Parathyroid adenoma (tissue), 2 donors: ENCODE measurements at regions not wholly inside any gene's neighbourhood (a gene's known extent, or its start where the extent isn't known, plus 50 kb on each side); places are given as distances from the start of the nearest gene placed in this dataset.

Source experiments
- H2AFZ ChIP-seq: fragments of 300-600 bp; sonication (generic); one replicate; pipeline ENCODE4 v1.7.0; 2017; ENCODE audit warnings: antibody characterized with exemption, mild to moderate bottlenecking
- H3K27ac ChIP-seq: fragments of 300-600 bp; sonication (generic); one replicate; pipeline ENCODE4 v1.7.0; 2017
- H3K27me3 ChIP-seq: fragments of 300-600 bp; sonication (generic); one replicate; pipeline ENCODE4 v1.7.0; 2017; ENCODE audit warnings: low read length; ENCODE audit not compliant: control insufficient read depth, insufficient read depth
- H3K36me3 ChIP-seq: fragments of 300-600 bp; sonication (generic); one replicate; pipeline ENCODE4 v1.7.0; 2017; ENCODE audit warnings: low read length; ENCODE audit not compliant: control insufficient read depth, insufficient read depth
- H3K4me1 ChIP-seq: fragments of 300-600 bp; sonication (generic); one replicate; pipeline ENCODE4 v1.7.0; 2017; ENCODE audit warnings: control low read depth
- H3K4me2 ChIP-seq: fragments of 300-600 bp; sonication (generic); one replicate; pipeline ENCODE4 v1.7.0; 2017; ENCODE audit warnings: low read length
- H3K4me3 ChIP-seq: fragments of 300-600 bp; sonication (generic); one replicate; pipeline ENCODE4 v1.7.0; 2017; ENCODE audit warnings: low read depth, low read length
- H3K79me2 ChIP-seq: fragments of 300-600 bp; sonication (generic); one replicate; pipeline ENCODE4 v1.7.0; 2017; ENCODE audit warnings: control low read depth
- H3K9ac ChIP-seq: fragments of 300-600 bp; sonication (generic); one replicate; pipeline ENCODE4 v1.7.0; 2017; ENCODE audit warnings: mild to moderate bottlenecking
- H3K9me3 ChIP-seq: fragments of 300-600 bp; sonication (generic); one replicate; pipeline ENCODE4 v1.7.0; 2017; ENCODE audit warnings: low read length; ENCODE audit not compliant: control insufficient read depth
- CTCF ChIP-seq: fragments of 300-600 bp; sonication (generic); IDR thresholded peaks from one replicate; pipeline ENCODE4 v1.7.0; 2017; ENCODE audit warnings: antibody characterized with exemption, mild to moderate bottlenecking
- donor health status: primary hyperparathyroidism.

DNA sequence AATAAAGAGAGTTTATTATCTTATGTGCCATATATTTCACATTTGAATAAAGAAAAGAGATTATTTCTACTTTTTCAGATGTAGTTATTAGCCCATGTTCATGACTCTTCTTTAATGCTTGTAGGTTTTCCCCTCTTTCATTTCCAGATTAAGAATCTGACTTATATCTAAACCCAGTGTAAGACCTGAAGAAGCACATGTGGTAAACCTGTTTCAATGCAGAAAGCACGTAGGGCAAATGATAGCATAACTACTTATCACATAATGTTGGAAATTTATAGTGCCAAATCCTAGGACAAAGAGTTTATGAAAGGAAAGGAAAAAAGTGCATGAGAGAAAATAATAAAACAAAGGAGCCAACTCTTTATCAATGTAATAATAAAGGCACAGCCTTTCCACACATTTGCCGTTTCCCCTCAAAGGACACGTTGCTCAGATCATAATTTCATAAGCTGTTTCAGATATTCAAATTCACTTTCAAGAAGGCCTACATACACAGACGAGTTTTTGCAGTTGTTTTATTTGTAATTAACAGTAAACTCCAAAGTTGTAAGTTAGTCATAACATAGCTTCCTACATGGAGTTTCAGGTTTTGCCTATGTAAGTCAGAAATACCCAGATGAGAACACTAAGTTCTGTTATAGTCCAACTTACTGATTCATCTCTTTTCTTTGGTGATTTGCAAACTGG is 88.8 kb upstream of the MDFIC start:
- Histone ChIP-seq H3K27ac (no peak overlapping the region), H2AFZ (no peak overlapping the region), H3K9ac (no peak overlapping the region), H3K79me2 (no peaks in the 10 kb centered on the region), H3K4me1 (no peaks in the 10 kb centered on the region), H3K9me3 (no peaks in the 10 kb centered on the region), H3K4me2 (no peak overlapping the region), H3K36me3 (no peaks in the 10 kb centered on the region), H3K4me3 (no peak overlapping the region), H3K27me3 (no peaks in the 10 kb centered on the region)
- no peak for TF ChIP-seq CTCF

DNA sequence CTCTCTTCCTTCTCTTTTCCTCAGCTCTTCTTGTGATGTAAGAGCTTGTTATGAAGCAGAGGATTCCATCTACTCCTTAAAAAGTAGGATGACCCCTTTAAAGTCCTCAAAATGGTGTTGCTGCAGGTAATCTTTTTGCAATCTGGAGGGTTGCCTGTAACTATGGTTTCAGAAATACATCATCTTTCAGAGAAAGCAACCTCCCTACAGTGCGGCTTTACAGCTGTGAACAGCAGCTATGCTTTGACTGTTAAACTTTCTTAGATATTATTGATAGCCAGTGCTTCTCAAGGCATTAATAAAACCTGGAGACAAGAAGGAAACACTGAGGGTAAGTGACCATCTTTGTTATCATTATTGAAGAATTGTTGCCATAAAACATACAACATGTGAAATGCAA is 86.6 kb upstream of the MDFIC start:
- H3K27me3 ChIP-seq, result no peaks in the 10 kb centered on the region
- no peak overlapping the region for H2AFZ ChIP-seq
- H3K4me3 ChIP-seq, result no peak overlapping the region
- no peaks in the 10 kb centered on the region for H3K9me3 ChIP-seq
- H3K27ac ChIP-seq, result no peak overlapping the region
- no peaks in the 10 kb centered on the region for H3K4me1 ChIP-seq
- no peak for TF ChIP-seq CTCF
- H3K79me2 ChIP-seq, result no peaks in the 10 kb centered on the region
- no peak overlapping the region for H3K4me2 ChIP-seq
- no peak overlapping the region for H3K9ac ChIP-seq
- no peaks in the 10 kb centered on the region for H3K36me3 ChIP-seq

- Histone ChIP-seq H3K36me3 (no peaks in the 10 kb centered on the region), H3K4me2 (no peak overlapping the region), H3K9me3 (no peaks in the 10 kb centered on the region), H3K9ac (no peak overlapping the region), H3K79me2 (no peaks in the 10 kb centered on the region), H3K27me3 (no peaks in the 10 kb centered on the region), H3K4me1 (no peaks in the 10 kb centered on the region), H2AFZ (no peak overlapping the region), H3K27ac (no peak overlapping the region), H3K4me3 (no peak overlapping the region)
- no peak for TF ChIP-seq CTCF
Observed at GRCh38 chr7:114835861-114836260, 86.0 kb upstream of the MDFIC start.

DNA sequence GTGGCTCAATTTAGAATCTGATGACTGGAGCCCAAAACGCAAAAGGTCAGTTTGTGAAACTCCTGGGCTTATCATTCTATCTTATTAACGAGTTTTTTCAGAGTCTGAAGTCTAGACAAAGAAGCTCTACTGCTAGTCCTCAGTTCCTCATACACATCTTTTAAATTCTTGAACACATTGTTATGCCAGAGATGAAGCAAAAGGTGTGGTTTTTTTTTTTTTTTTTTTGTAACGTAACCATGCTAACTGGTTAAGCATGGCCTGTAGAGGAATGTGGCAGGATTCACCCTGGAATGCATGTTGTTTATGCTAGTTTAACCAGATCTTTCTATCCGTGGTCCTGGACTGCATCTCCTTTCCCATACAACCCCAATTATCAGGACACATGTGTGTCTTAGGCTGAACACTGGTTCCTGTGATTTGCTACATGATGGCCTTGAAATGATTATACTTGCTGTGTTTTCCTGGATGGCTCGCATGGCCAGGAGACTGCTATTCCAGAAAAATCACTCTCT is 79.3 kb upstream of the MDFIC start:
- Histone ChIP-seq H2AFZ (no peak overlapping the region), H3K36me3 (no peaks in the 10 kb centered on the region), H3K9me3 (no peaks in the 10 kb centered on the region), H3K27ac (no peak overlapping the region), H3K4me1 (no peaks in the 10 kb centered on the region), H3K9ac (no peak overlapping the region), H3K4me2 (no peak overlapping the region), H3K4me3 (no peak overlapping the region), H3K27me3 (no peaks in the 10 kb centered on the region), H3K79me2 (no peaks in the 10 kb centered on the region)
- no peak for TF ChIP-seq CTCF

DNA sequence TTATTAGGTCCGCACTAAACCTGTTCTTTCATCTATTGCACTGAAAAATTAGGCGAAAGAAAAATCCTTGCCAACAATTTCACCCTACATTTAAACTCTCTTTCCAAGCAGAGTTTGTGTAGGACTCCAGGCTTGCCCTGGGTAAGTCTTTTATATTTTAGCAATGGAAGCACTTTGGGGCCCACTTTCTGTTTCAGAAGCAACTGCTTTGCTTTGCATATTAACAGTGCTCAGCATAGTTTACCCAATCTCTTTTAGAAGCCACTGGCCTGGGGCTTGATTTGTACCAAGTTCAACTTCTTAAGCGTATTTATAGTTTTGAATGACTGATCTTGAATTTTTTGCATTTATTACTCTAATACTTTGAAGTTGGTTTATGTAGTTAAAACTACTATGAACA is 78.8 kb upstream of the MDFIC start:
- Histone ChIP-seq H3K27me3 (no peaks in the 10 kb centered on the region), H3K4me3 (no peak overlapping the region), H2AFZ (no peak overlapping the region), H3K27ac (no peak overlapping the region), H3K4me1 (no peaks in the 10 kb centered on the region), H3K4me2 (no peak overlapping the region), H3K9ac (no peak overlapping the region), H3K9me3 (no peaks in the 10 kb centered on the region), H3K36me3 (no peaks in the 10 kb centered on the region), H3K79me2 (no peaks in the 10 kb centered on the region)
- no peak for TF ChIP-seq CTCF
